ENCODE measurements at regions not wholly inside any gene's neighbourhood (a gene's known extent, or its start where the extent isn't known, plus 50 kb on each side); places are given as distances from the start of the nearest gene placed in this dataset.

DNA sequence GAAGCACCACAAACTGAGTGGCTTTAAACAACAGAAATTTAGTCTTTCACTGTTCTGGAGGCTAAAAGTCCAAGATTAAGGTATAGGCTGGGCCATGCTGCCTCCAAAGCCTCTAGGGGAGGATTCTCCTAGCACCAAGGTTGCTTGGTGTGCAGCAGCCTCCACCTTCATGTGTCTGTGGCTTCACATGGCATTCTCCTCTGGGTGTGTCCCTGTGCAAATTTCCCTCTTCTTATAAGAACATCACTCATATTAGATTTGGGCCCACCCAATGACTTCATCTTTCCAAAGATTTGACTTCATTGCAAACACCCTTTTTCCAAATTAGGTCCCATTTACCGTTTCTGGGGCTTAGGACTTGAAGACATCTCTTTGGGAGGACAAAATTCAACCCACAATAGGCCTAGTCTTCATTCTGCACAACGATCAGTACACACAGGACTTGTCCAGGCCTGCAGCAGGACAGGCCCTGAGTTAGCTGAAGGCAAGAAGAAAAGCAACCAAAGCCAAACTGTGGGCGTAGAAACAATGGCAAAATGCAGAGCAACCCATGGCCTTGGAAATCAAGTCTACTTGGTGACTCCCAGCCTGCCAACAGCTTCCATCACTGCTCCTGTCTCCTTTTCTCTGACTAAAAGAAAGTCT, 521.2 kb upstream of the NBEA start:
- no peak for TF ChIP-seq POLR2A (IDR thresholded peaks at IDR 0.05; ENCODE audit: low read depth, low read length)
- no peak for TF ChIP-seq TAF1 (IDR thresholded peaks at IDR 0.05; ENCODE audit: borderline replicate concordance, low read depth, low read length)
- TF ChIP-seq POLR2AphosphoS5 (IDR thresholded peaks at IDR 0.05; ENCODE audit: low read depth, low read length) = no peak
